HepG2 (cell line): ENCODE measurements at regions not wholly inside any gene's neighbourhood (a gene's known extent, or its start where the extent isn't known, plus 50 kb on each side); places are given as distances from the start of the nearest gene placed in this dataset.

ENCODE experiments used
- ATAC-seq: fragments of 200-7000 bp; cut with Tn5 transposase; 3 replicates; pipeline ENCODE4 v1.9.1; 2020; ENCODE audit warnings: mild to moderate bottlenecking, moderate library complexity
- BruUV-seq: library from RNA; stranded (reverse); fragments of 400-500 nt; replicated peaks from 2 replicates; lab custom pipeline; 2021; lab: Mats Ljungman, UMichigan
- CTCF ChIA-PET: fragments of 300-600 bp; formaldehyde crosslinking; extraction: SDS; loops from one replicate; lab custom pipeline; 2021; ENCODE audit warnings: low total read pairs, inconsistent platforms, low intra/inter-chr PET ratio; lab: Yijun Ruan, JAX
- POLR2A ChIA-PET: fragments of 350-600 bp; sonication (Branson Sonifier 250); formaldehyde crosslinking; loops from one replicate; lab custom pipeline; 2020; ENCODE audit warnings: antibody characterized with exemption, inconsistent platforms; lab: Yijun Ruan, JAX
- DNase-seq: peaks from one replicate; pipeline ENCODE4 v3.0.0-alpha.2; 2015; ENCODE audit warnings: low spot score
- FAIRE-seq: peaks from 3 replicates; lab custom pipeline; 2011; peaks lifted over from hg19 to GRCh38; lab: Jason Lieb, UNC
- H2AFZ ChIP-seq: one replicate; pipeline ENCODE4 v1.6.1; 2011; ENCODE audit warnings: low read length, inconsistent platforms
- H3K27ac ChIP-seq: fragments of 300-600 bp; 3 replicates; pipeline ENCODE4 v1.8.0; 2011; ENCODE audit warnings: mixed run types, mild to moderate bottlenecking, mixed read lengths, low read length, inconsistent platforms; ENCODE audit not compliant: insufficient read depth; ENCODE audit errors: extremely low read length
- H3K27me3 ChIP-seq, 2 experiments: fragments of 200-600 bp in 1 of 2; 2 replicates in 1 of 2; 3 replicates in 1 of 2; pipeline versions ENCODE4 v1.6.0 to v1.8.0; 2011; ENCODE audit warnings: low read length in 2 of 2, mild to moderate bottlenecking in 2 of 2, moderate library complexity in 2 of 2, inconsistent platforms in 1 of 2; ENCODE audit not compliant: insufficient read depth in 2 of 2, control insufficient read depth in 1 of 2
- H3K36me3 ChIP-seq, 2 experiments: fragments of 200-600 bp in 1 of 2; replicated peaks in 1 of 2; 2 replicates in 1 of 2; 3 replicates in 1 of 2; pipeline versions ENCODE4 v1.5.1 to v1.8.0; 2011; ENCODE audit warnings: low read length in 2 of 2, inconsistent platforms in 1 of 2; ENCODE audit not compliant: insufficient read depth in 2 of 2, control insufficient read depth in 1 of 2
- H3K4me1 ChIP-seq: 2 replicates; pipeline ENCODE4 v1.5.1; 2012; ENCODE audit warnings: low read length, inconsistent platforms; ENCODE audit not compliant: insufficient read depth
- H3K4me2 ChIP-seq: 2 replicates; pipeline ENCODE4 v1.6.0; 2011; ENCODE audit warnings: low read depth, low read length, inconsistent platforms
- H3K4me3 ChIP-seq, 3 experiments: fragments of 200-600 bp in 1 of 3; sonication (generic), shearing (Covaris generic) in 1 of 3; replicated peaks in 1 of 3; 2 replicates each; pipeline ENCODE4 v1.5.1; 2011 to 2016; ENCODE audit warnings: low read length in 3 of 3, inconsistent platforms in 2 of 3, low read depth in 2 of 3, mild to moderate bottlenecking in 2 of 3, control low read depth in 1 of 3, mixed read lengths in 1 of 3; ENCODE audit not compliant: insufficient read depth in 1 of 3
- H3K79me2 ChIP-seq: one replicate; pipeline ENCODE4 v1.6.1; 2011; ENCODE audit warnings: low read length, inconsistent platforms; ENCODE audit not compliant: insufficient read depth
- H3K9ac ChIP-seq: 2 replicates; pipeline ENCODE4 v1.6.0; 2011; ENCODE audit warnings: mild to moderate bottlenecking, low read depth, low read length, inconsistent platforms; ENCODE audit not compliant: insufficient read depth
- H3K9me3 ChIP-seq: 2 replicates; pipeline ENCODE4 v1.5.1; 2012; ENCODE audit warnings: mild to moderate bottlenecking, low read length
- H4K20me1 ChIP-seq: 2 replicates; pipeline ENCODE4 v1.6.0; 2011; ENCODE audit warnings: inconsistent platforms, mild to moderate bottlenecking, low read length, moderate library complexity; ENCODE audit not compliant: insufficient read depth
- PCBP2 ChIP-seq: fragments of 200-400 bp; formaldehyde crosslinking; optimal IDR thresholded peaks from 2 replicates; pipeline ENCODE3; 2018; ENCODE audit warnings: low read length, low read depth; ENCODE audit not compliant: poor library complexity, severe bottlenecking
- SOX13 ChIP-seq, 3 experiments: fragments of 450-650 bp in 1 of 3; sonication (generic) in 1 of 3; formaldehyde crosslinking in 1 of 3; IDR thresholded peaks in 2 of 3; conservative IDR thresholded peaks in 1 of 3; 2 replicates each; pipeline versions ENCODE4 v1.5.0 to v1.6.1; 2016 to 2020; ENCODE audit warnings: antibody characterized with exemption in 1 of 3, mild to moderate bottlenecking in 1 of 3, missing compliant biosample characterization in 1 of 3, missing genetic modification reagents in 1 of 3, moderate library complexity in 1 of 3
- SSRP1 ChIP-seq: IDR thresholded peaks from 2 replicates; pipeline ENCODE4 v1.6.1; 2016; ENCODE audit warnings: control low read depth
- ZNF160 ChIP-seq: sonication (generic); formaldehyde crosslinking; IDR thresholded peaks from 2 replicates; pipeline ENCODE4 v1.8.0; 2022; ENCODE audit warnings: mild to moderate bottlenecking, inconsistent platforms, missing genetic modification reagents
- WGBS: methylation state at CpG from one replicate; pipeline ENCODE4 v1.1.6; 2017; ENCODE audit warnings: low lambda C conversion rate; 5-methylcytosine and 5-hydroxymethylcytosine counted together
- in situ Hi-C: cut with HindIII; loops from 2 replicates; pipeline ENCODE4 v1.10.0; 2017; ENCODE audit warnings: low pct_unique_long_range_greater_than_20kb; ENCODE audit not compliant: extremely low pct_ligation_motif_present
- intact Hi-C: fragments of 100-400 bp; cut with micrococcal nuclease; formaldehyde crosslinking; loops from one replicate; pipeline ENCODE4 v1.10.0; 2022; ENCODE audit not compliant: unreplicated experiment
- TF ChIP-seq, protein P1 (sequence below): sonication (generic); formaldehyde crosslinking; IDR thresholded peaks from 2 replicates; pipeline ENCODE4 v1.5.0; 2020; ENCODE audit warnings: missing genetic modification reagents, mild to moderate bottlenecking, borderline replicate concordance
- TF ChIP-seq, protein P2 (sequence below), 2 experiments: fragments of 450-650 bp in 1 of 2; sonication (generic) in 1 of 2; formaldehyde crosslinking in 1 of 2; IDR thresholded peaks; 2 replicates each; pipeline versions ENCODE4 v1.6.1 to v1.8.0; 2016 to 2022; ENCODE audit warnings: antibody characterized with exemption in 1 of 2, mild to moderate bottlenecking in 1 of 2, missing genetic modification reagents in 1 of 2

DNA sequence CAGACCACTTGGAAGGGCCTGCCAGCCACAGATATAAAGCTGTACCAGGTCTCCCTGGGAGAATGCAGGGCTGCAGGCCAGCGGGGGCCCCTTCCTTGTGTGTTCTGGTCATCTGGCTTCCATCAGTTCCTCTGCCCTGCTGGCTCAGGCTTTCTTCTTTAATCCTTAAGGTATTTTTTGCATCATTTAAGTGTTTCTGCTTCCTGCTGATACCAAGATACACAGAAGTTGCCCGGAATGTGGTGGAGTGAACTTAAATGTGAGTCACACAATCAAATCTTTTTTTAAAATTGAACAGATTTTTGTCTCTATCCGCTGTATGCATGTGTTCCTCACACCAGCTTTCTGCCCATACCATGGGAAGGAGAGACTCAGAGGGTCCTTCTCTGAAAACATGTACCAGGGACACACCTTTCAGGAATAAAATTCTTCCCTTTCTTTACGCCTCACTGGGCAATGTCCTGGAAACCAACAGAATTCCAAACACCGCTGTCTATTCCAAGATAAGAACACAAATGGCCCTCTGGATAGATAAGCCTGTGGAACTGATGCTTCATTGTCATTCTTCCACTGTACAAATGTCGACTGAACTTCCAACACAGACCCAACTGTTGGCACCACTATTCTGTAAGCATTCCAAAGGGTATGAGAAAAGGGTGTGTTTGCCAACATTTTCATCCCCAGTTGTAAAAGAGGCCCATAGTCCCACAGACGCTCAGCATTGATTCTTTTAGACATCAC lies 206.2 kb upstream of the MYLIP start:
- CTCF ChIA-PET = no interaction called here
- H3K27ac ChIP-seq = no peak overlapping the region

DNA sequence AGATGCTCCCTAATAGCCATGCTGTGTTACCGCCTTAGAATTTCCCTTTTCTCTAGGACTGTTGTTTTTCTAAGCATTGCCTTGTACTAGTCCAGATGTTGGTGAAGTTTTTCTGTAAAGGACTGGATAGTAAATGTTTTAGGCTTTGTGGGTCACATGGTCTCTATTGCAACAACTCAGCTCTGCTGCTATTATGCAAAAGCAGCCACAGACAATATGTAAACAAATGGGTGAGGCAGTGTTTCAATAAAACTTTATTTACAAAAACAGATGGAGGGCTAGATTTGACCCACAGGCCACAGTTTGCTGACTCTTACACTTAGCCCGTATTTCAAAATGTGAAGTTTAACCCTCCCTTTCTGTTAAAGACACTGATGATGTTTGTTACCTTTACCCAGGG lies 207.6 kb upstream of the MYLIP start:
- no peak overlapping the region for H3K4me3 ChIP-seq
- CTCF ChIA-PET = no interaction called here
- no peak for FAIRE-seq
- no peaks in the 10 kb centered on the region for H3K4me1 ChIP-seq
- DNase-seq = no peak
- H3K36me3 ChIP-seq = no peaks in the 10 kb centered on the region
- peaks cover 2 to 21% of the 10 kb centered on the region in 2 experiments; a peak in 3 of 5 replicates for H3K27me3 ChIP-seq
- intact Hi-C loops = no loop called here
- no peak for ATAC-seq
- in situ Hi-C loops = no loop called here
- no peak overlapping the region for H3K27ac ChIP-seq
- no peaks in the 10 kb centered on the region for H3K9me3 ChIP-seq
- no peak overlapping the region for H3K4me2 ChIP-seq
- H3K9ac ChIP-seq = no peak overlapping the region
- POLR2A ChIA-PET = no interaction called here
- no TSS peak for BruUV-seq
- WGBS = 34% methylated on average over 2 of the region's 2 CpGs
- H3K79me2 ChIP-seq = no peaks in the 10 kb centered on the region
- no peaks in the 10 kb centered on the region for H4K20me1 ChIP-seq
- no peak overlapping the region for H2AFZ ChIP-seq
- no peak for TF ChIP-seq ZNF160
- no peak for TF ChIP-seq PCBP2
- TF ChIP-seq, protein P1, sequence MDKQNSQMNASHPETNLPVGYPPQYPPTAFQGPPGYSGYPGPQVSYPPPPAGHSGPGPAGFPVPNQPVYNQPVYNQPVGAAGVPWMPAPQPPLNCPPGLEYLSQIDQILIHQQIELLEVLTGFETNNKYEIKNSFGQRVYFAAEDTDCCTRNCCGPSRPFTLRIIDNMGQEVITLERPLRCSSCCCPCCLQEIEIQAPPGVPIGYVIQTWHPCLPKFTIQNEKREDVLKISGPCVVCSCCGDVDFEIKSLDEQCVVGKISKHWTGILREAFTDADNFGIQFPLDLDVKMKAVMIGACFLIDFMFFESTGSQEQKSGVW (CRISPR knock-in tag) = no peak
- TF ChIP-seq, protein P2, sequence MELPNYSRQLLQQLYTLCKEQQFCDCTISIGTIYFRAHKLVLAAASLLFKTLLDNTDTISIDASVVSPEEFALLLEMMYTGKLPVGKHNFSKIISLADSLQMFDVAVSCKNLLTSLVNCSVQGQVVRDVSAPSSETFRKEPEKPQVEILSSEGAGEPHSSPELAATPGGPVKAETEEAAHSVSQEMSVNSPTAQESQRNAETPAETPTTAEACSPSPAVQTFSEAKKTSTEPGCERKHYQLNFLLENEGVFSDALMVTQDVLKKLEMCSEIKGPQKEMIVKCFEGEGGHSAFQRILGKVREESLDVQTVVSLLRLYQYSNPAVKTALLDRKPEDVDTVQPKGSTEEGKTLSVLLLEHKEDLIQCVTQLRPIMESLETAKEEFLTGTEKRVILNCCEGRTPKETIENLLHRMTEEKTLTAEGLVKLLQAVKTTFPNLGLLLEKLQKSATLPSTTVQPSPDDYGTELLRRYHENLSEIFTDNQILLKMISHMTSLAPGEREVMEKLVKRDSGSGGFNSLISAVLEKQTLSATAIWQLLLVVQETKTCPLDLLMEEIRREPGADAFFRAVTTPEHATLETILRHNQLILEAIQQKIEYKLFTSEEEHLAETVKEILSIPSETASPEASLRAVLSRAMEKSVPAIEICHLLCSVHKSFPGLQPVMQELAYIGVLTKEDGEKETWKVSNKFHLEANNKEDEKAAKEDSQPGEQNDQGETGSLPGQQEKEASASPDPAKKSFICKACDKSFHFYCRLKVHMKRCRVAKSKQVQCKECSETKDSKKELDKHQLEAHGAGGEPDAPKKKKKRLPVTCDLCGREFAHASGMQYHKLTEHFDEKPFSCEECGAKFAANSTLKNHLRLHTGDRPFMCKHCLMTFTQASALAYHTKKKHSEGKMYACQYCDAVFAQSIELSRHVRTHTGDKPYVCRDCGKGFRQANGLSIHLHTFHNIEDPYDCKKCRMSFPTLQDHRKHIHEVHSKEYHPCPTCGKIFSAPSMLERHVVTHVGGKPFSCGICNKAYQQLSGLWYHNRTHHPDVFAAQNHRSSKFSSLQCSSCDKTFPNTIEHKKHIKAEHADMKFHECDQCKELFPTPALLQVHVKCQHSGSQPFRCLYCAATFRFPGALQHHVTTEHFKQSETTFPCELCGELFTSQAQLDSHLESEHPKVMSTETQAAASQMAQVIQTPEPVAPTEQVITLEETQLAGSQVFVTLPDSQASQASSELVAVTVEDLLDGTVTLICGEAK (IDR thresholded peaks at IDR 0.05) = peak; percentile 63
- TF ChIP-seq, protein P2 (CRISPR knock-in tag; IDR thresholded peaks at IDR 0.05) = peak; percentile 93

More for the DNA sequence above, 206.2 kb upstream of the MYLIP start:
- H3K4me1 ChIP-seq = no peaks in the 10 kb centered on the region
- no peak for TF ChIP-seq SOX13 (IDR thresholded peaks at IDR 0.05)
- peak in 1 of 2 experiments; percentile 57; a peak in 2 of 4 replicates for TF ChIP-seq SOX13 (CRISPR knock-in tag; conservative IDR thresholded peaks at IDR 0.05 in 1 of 2, IDR thresholded peaks at IDR 0.05 in 1 of 2)
- no peak for TF ChIP-seq SSRP1
- 7% methylated on average over 7 of the region's 7 CpGs for WGBS
- no peaks in the 10 kb centered on the region for H3K36me3 ChIP-seq
- no peaks in the 10 kb centered on the region for H3K9me3 ChIP-seq
- H3K27me3 ChIP-seq = peaks cover 2 to 17% of the 10 kb centered on the region in 2 experiments; a peak in 3 of 5 replicates
- in situ Hi-C loops (no loop called here), intact Hi-C loops (no loop called here)
- no peaks in the 10 kb centered on the region for H3K79me2 ChIP-seq
- no peak for ATAC-seq
- FAIRE-seq = no peak
- peak; percentile 46 for DNase-seq
- H3K4me2 ChIP-seq = no peak overlapping the region
- no peaks in the 10 kb centered on the region for H4K20me1 ChIP-seq
- H3K9ac ChIP-seq = no peak overlapping the region
- POLR2A ChIA-PET = no interaction called here
- no TSS peak for BruUV-seq
- H2AFZ ChIP-seq = no peak overlapping the region
- no peak overlapping the region for H3K4me3 ChIP-seq
